ENCODE measurements at regions not wholly inside any gene's neighbourhood (a gene's known extent, or its start where the extent isn't known, plus 50 kb on each side); places are given as distances from the start of the nearest gene placed in this dataset.
"Not testable (repeated sequence)": the region's sequence is repeated elsewhere in the genome, so short reads cannot be mapped to it uniquely, and the experiment has no call there.

DNA sequence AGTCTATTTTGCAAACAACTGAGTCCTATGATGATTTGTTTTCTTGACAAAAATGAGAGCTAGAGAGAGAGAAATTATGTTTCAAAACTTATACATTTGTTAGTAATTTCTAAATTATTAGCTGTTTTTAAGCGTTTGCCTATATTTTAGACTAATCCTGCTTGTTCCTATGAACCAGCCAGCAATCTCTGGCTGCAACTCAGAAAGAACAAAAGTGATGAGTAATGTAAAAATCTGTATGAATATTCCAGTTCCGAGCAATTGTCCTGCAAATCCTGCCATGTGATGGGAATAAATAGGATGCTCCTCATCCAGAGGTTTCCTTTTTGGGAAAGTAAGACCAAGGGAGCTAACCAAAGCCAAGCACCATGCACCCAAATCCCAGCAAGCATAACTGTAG is 228.3 kb upstream of the GBE1 start:
- TF ChIP-seq, protein P1, sequence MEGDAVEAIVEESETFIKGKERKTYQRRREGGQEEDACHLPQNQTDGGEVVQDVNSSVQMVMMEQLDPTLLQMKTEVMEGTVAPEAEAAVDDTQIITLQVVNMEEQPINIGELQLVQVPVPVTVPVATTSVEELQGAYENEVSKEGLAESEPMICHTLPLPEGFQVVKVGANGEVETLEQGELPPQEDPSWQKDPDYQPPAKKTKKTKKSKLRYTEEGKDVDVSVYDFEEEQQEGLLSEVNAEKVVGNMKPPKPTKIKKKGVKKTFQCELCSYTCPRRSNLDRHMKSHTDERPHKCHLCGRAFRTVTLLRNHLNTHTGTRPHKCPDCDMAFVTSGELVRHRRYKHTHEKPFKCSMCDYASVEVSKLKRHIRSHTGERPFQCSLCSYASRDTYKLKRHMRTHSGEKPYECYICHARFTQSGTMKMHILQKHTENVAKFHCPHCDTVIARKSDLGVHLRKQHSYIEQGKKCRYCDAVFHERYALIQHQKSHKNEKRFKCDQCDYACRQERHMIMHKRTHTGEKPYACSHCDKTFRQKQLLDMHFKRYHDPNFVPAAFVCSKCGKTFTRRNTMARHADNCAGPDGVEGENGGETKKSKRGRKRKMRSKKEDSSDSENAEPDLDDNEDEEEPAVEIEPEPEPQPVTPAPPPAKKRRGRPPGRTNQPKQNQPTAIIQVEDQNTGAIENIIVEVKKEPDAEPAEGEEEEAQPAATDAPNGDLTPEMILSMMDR (IDR thresholded peaks at IDR 0.05; ENCODE audit: borderline replicate concordance, insufficient read depth, low read depth, low read length): no peak
- no peak overlapping the region for H3K4me3 ChIP-seq (ENCODE audit: low read depth, low read length)

DNA sequence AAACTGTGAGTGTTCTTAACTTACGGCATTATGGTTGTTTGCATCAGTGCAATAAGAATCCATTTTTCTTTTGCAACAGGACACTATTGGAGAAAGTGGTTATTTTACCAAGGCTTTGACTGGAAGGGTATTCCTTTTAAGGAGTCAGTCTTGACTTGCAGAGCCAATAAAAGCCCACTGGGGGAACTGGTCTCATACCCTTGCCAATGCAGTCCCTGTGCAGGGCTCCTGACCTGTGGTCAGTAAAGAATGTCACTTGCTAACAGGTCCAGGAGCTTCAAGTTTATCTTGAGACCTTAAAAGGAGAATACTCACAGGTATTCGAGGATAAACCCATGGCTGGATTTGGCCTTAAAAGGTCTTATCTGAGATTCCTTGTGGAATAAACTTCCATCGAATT is 227.8 kb upstream of the GBE1 start:
- TF ChIP-seq, protein P1 (IDR thresholded peaks at IDR 0.05; ENCODE audit: borderline replicate concordance, insufficient read depth, low read depth, low read length): no peak
- H3K4me3 ChIP-seq (ENCODE audit: low read depth, low read length): no peak overlapping the region

DNA sequence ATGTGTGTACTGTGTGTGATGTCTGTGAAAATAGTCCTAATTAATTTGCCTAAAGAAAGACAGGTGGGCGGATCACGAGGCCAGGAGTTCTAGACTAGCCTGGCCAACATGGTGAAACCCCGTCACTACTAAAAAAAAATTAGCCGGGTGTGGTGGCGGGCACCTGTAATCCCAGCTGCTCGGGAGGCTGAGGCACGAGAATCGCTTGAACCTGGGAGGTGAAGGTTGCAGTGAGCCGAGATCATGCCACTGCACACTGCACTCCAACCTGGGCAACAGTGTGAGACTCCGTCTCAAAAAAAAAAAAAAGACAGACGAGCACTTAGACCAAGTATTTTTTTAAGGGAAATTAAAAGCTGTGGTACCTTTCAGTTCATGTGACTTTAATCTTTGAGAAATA is 226.0 kb upstream of the GBE1 start:
- not testable (repeated sequence) for H3K4me3 ChIP-seq (ENCODE audit: low read depth, low read length)

DNA sequence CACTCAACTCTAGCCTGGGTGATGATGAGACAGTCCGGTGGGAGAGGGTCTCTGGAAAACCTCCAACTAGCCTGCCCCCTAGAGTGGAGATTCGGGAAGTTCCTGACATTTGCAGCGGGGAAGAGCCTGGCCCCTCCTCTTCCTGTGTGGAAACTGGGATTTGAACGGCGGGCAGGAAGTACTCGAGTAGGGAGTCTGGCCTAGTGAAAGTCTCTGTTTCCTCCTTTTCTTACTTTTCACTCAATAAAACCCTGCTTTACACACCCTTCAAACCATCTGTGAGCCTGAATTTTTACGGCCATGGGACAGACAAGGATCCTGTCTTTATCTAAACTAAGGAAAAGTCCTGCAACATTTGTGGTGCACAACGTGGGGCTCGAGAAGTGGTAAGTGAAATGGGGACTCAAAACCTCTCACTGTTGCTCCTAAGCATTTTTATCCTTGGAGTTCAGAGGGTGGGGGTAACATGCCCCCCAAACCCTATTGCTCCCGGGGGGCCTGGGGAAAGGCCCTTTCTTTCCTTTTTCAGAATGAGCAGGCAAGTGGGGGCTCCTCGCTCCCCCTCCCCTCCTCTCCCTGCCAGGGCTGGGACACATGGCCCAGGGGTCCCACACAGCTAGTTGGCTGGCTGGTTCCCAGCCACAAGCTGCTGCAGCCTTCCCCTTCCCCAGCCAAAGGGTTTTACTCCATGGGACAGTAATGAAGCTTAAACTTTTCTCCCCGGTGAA is 224.7 kb upstream of the GBE1 start:
- TF ChIP-seq, protein P1 (IDR thresholded peaks at IDR 0.05; ENCODE audit: borderline replicate concordance, insufficient read depth, low read depth, low read length): no peak
- H3K4me3 ChIP-seq (ENCODE audit: low read depth, low read length): no peak overlapping the region

DNA sequence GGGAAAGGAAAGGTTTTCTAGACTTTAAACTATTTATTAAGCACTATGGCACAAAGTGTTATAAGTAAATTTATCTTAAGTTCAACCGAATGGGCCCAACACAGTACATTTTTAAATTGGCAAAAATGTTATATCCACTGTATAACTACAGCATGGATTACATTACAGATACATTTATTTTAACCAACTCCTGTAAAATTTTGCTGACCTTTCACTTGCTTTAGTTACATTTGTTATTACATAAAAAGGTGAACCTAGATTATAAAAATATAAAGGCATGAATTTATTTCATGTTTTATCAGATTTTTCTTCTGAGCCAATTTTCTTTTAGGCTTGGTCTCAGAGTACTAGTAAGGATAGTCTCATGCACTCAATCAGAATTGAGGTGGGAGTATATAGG is 221.9 kb upstream of the GBE1 start:
- TF ChIP-seq, protein P1 (IDR thresholded peaks at IDR 0.05; ENCODE audit: borderline replicate concordance, insufficient read depth, low read depth, low read length): no peak

DNA sequence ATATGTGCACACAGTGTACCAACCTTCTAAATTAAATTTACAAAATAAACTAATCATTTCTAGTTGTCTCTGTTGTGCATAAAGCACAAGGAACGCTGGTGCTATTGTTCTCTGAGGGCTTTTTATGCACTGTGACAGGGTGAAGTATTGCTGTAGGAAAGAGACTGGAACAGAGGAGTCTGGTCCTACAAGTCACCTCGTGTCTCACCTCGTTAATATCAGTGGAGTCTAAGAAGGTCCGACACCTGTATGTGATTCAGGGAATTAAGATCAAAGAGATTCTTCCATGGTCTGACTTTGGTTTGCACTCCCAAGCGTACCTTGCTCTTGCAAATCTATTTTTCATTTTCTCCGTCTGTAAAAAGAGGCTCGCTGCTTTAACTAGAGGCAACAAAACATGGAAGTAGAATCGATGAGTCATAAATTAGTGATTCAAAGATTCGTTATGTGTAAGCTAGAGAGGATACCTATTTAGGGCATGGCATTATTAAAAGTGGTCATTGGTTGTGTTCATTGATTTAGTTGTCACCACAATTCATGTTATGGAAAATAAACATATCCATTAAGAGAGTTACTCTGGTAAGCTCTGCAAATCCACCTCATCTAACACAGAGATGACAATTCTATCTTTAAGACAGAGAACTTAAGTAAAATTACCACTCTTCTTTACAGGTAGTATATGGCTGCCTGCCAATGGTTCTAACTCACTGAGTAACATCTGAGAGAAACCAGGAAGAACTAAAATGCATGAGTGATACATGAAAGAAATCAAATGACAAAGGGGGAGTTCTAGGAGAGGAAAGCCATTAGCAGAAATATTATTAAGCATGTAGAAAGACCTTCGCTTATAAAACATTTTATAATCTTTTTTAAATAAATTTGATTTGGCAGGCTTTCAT is 219.4 kb upstream of the GBE1 start:
- TF ChIP-seq, protein P1 (IDR thresholded peaks at IDR 0.05; ENCODE audit: borderline replicate concordance, insufficient read depth, low read depth, low read length): no peak
- no peak overlapping the region for H3K4me3 ChIP-seq (ENCODE audit: low read depth, low read length)

More for the DNA sequence above, 221.9 kb upstream of the GBE1 start:
- H3K4me3 ChIP-seq (ENCODE audit: low read depth, low read length): no peak overlapping the region

DNA sequence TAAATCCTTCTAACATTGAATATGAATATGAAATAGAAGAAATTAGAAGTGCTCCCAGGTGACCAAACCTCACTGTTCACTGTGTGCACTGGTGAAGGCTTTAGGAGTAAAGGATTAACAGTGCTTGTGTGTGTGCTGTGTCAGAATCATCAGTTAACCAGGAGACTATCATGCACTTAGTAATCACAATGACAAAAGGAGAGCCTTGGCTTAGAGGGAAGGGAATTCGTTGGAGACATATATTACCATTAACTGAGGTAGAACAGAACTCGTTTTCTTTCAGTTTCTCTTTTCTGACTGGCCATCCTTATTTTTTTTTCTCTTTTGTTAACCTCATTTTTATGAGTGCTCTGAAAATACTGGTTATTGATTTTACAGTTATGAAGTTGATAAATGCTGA is 213.3 kb upstream of the GBE1 start:
- no peak overlapping the region for H3K4me3 ChIP-seq (ENCODE audit: low read depth, low read length)
- TF ChIP-seq, protein P1 (IDR thresholded peaks at IDR 0.05; ENCODE audit: borderline replicate concordance, insufficient read depth, low read depth, low read length): no peak

Data from GM12875 (cell line).